ENCODE measurements at regions not wholly inside any gene's neighbourhood (a gene's known extent, or its start where the extent isn't known, plus 50 kb on each side); places are given as distances from the start of the nearest gene placed in this dataset.

DNA sequence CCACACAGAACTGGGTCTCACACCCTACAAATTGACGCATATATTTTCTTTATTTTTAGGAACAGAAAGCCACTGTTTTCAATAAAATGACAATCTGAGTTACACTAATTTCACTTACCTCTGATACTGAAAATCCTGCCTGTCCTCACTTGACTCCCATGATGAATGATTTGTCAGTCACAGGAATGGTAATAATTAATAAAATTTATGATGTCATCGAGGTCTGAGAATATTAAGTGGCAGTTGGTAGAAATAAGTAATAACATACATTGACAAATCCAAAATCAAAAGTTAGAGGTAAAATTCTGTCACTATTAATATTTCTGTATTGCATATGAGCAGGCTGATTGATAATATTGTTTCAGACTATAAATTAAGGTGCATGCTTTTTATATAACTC is 418.7 kb upstream of the RGS18 start:
- TF ChIP-seq, protein P1, sequence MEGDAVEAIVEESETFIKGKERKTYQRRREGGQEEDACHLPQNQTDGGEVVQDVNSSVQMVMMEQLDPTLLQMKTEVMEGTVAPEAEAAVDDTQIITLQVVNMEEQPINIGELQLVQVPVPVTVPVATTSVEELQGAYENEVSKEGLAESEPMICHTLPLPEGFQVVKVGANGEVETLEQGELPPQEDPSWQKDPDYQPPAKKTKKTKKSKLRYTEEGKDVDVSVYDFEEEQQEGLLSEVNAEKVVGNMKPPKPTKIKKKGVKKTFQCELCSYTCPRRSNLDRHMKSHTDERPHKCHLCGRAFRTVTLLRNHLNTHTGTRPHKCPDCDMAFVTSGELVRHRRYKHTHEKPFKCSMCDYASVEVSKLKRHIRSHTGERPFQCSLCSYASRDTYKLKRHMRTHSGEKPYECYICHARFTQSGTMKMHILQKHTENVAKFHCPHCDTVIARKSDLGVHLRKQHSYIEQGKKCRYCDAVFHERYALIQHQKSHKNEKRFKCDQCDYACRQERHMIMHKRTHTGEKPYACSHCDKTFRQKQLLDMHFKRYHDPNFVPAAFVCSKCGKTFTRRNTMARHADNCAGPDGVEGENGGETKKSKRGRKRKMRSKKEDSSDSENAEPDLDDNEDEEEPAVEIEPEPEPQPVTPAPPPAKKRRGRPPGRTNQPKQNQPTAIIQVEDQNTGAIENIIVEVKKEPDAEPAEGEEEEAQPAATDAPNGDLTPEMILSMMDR (IDR thresholded peaks at IDR 0.05), result no peak
- no peak for TF ChIP-seq POLR2A (IDR thresholded peaks at IDR 0.05)
